IMR-90 (cell line): ENCODE measurements at regions not wholly inside any gene's neighbourhood (a gene's known extent, or its start where the extent isn't known, plus 50 kb on each side); places are given as distances from the start of the nearest gene placed in this dataset.

ENCODE experiments used
- ATAC-seq: fragments of 200-7000 bp; cut with Tn5 transposase; 2 replicates; pipeline ENCODE4 v1.9.1; 2020; ENCODE audit warnings: low read depth, mild to moderate bottlenecking, moderate library complexity
- BruUV-seq: library from RNA; stranded (reverse); fragments of 400-500 nt; replicated peaks from 2 replicates; lab custom pipeline; 2021; lab: Mats Ljungman, UMichigan
- CTCF ChIA-PET: fragments of 300-600 bp; formaldehyde crosslinking; extraction: SDS; loops from one replicate; lab custom pipeline; 2021; ENCODE audit warnings: antibody characterized with exemption; lab: Yijun Ruan, JAX
- POLR2A ChIA-PET: fragments of 300-600 bp; sonication (Branson Sonifier 250); formaldehyde crosslinking; loops from one replicate; lab custom pipeline; 2022; ENCODE audit warnings: antibody characterized with exemption; ENCODE audit not compliant: unreplicated experiment; lab: Charles Lee
- DNase-seq: peaks from one replicate; pipeline ENCODE4 v3.0.0; 2013
- H2AFZ ChIP-seq: replicated peaks from 2 replicates; pipeline ENCODE3; 2013; ENCODE audit warnings: low read length, mild to moderate bottlenecking; ENCODE audit not compliant: poor library complexity
- H2AK5ac ChIP-seq: 2 replicates; pipeline ENCODE4 v1.6.1; 2013; ENCODE audit warnings: low read depth, low read length, inconsistent platforms
- H2AK9ac ChIP-seq: replicated peaks from 2 replicates; pipeline ENCODE3; 2013; ENCODE audit warnings: mild to moderate bottlenecking, low read depth, low read length, moderate library complexity; ENCODE audit not compliant: poor library complexity
- H2BK120ac ChIP-seq: 2 replicates; pipeline ENCODE4 v1.6.1; 2013; ENCODE audit warnings: low read depth, low read length, inconsistent platforms
- H2BK15ac ChIP-seq: 3 replicates; pipeline ENCODE4 v1.6.1; 2013; ENCODE audit warnings: low read depth, low read length, inconsistent platforms
- H2BK20ac ChIP-seq: 2 replicates; pipeline ENCODE4 v1.6.1; 2013; ENCODE audit warnings: low read depth, mild to moderate bottlenecking, inconsistent platforms, low read length, moderate library complexity
- H2BK5ac ChIP-seq: 2 replicates; pipeline ENCODE4 v1.6.1; 2013; ENCODE audit warnings: mild to moderate bottlenecking, low read depth, low read length, inconsistent platforms; ENCODE audit not compliant: poor library complexity, severe bottlenecking
- H3K14ac ChIP-seq: replicated peaks from 2 replicates; pipeline ENCODE4 v1.6.1; 2013; ENCODE audit warnings: low read depth, low read length, inconsistent platforms
- H3K18ac ChIP-seq: 2 replicates; pipeline ENCODE4 v1.6.1; 2013; ENCODE audit warnings: low read depth, low read length, control low read depth
- H3K23ac ChIP-seq: 2 replicates; pipeline ENCODE4 v1.6.1; 2013; ENCODE audit warnings: low read depth, low read length, inconsistent platforms
- H3K27ac ChIP-seq: 2 replicates; pipeline ENCODE4 v1.5.1; 2013; ENCODE audit warnings: mild to moderate bottlenecking, control low read depth, low read length; ENCODE audit not compliant: insufficient read depth
- H3K27me3 ChIP-seq: 2 replicates; pipeline ENCODE4 v1.6.1; 2013; ENCODE audit warnings: low read length; ENCODE audit not compliant: control insufficient read depth, insufficient read depth
- H3K36me3 ChIP-seq: 2 replicates; pipeline ENCODE4 v1.6.1; 2013; ENCODE audit warnings: low read length, mixed read lengths; ENCODE audit not compliant: control insufficient read depth, insufficient read depth
- H3K4ac ChIP-seq: 2 replicates; pipeline ENCODE4 v1.6.1; 2013; ENCODE audit warnings: low read depth, low read length, inconsistent platforms
- H3K4me1 ChIP-seq: 2 replicates; pipeline ENCODE4 v1.6.1; 2013; ENCODE audit warnings: low read length, mixed read lengths; ENCODE audit not compliant: control insufficient read depth, insufficient read depth
- H3K4me2 ChIP-seq: 2 replicates; pipeline ENCODE4 v1.6.1; 2013; ENCODE audit warnings: low read depth, mild to moderate bottlenecking, control low read depth, low read length, moderate library complexity
- H3K4me3 ChIP-seq: 2 replicates; pipeline ENCODE4 v1.5.1; 2013; ENCODE audit warnings: low read depth, mild to moderate bottlenecking, control low read depth, low read length, moderate library complexity; ENCODE audit not compliant: insufficient read depth
- H3K56ac ChIP-seq: 2 replicates; pipeline ENCODE4 v1.6.1; 2013; ENCODE audit warnings: low read length, inconsistent platforms; ENCODE audit not compliant: insufficient read depth; ENCODE audit errors: extremely low read depth
- H3K79me1 ChIP-seq, 2 experiments: 2 replicates each; pipeline ENCODE4 v1.6.1; 2013; ENCODE audit warnings: low read length in 2 of 2, inconsistent platforms in 1 of 2, low read depth in 1 of 2
- H3K9ac ChIP-seq: 2 replicates; pipeline ENCODE4 v1.6.1; 2013; ENCODE audit warnings: low read depth, low read length, control low read depth
- H3K9me1 ChIP-seq: 2 replicates; pipeline ENCODE4 v1.6.1; 2013; ENCODE audit warnings: low read length, inconsistent platforms; ENCODE audit not compliant: insufficient read depth
- H3K9me3 ChIP-seq: 2 replicates; pipeline ENCODE4 v1.6.1; 2013; ENCODE audit warnings: low read length; ENCODE audit not compliant: control insufficient read depth, insufficient read depth
- H4K20me1 ChIP-seq: 2 replicates; pipeline ENCODE4 v1.6.1; 2013; ENCODE audit warnings: low read length, inconsistent platforms; ENCODE audit not compliant: insufficient read depth
- H4K5ac ChIP-seq: 2 replicates; pipeline ENCODE4 v1.6.1; 2013; ENCODE audit warnings: mild to moderate bottlenecking, low read depth, low read length, control low read depth
- H4K8ac ChIP-seq, 2 experiments: 2 replicates each; pipeline ENCODE4 v1.6.1; 2013; ENCODE audit warnings: low read depth in 2 of 2, low read length in 2 of 2, control low read depth in 1 of 2, inconsistent platforms in 1 of 2
- H4K91ac ChIP-seq: 2 replicates; pipeline ENCODE4 v1.6.1; 2013; ENCODE audit warnings: low read depth, low read length, inconsistent platforms; ENCODE audit not compliant: insufficient read depth
- RFX5 ChIP-seq: IDR thresholded peaks from 2 replicates; pipeline ENCODE4 v1.8.0; 2012; ENCODE audit warnings: low read depth, mild to moderate bottlenecking, low read length, moderate library complexity
- SMC3 ChIP-seq: fragments of 150-350 bp; IDR thresholded peaks from 2 replicates; pipeline ENCODE4 v1.6.1; 2016; ENCODE audit warnings: low read depth, mild to moderate bottlenecking, antibody characterized with exemption, low read length, moderate library complexity
- WGBS, 2 experiments: methylation state at CpG; one replicate each; pipeline versions ENCODE4 v1.1.5 to v1.1.7; 2013; ENCODE audit warnings: missing lambda C conversion rate in 2 of 2; ENCODE audit not compliant: insufficient read length in 1 of 2; ENCODE audit errors: extremely low coverage in 2 of 2; 5-methylcytosine and 5-hydroxymethylcytosine counted together
- dilution Hi-C: fragments of 300-500 bp; cut with HindIII; formaldehyde crosslinking; loops from one replicate; pipeline ENCODE4 v1.14.3; 2018; ENCODE audit warnings: low sequenced_read_pairs; ENCODE audit not compliant: unreplicated experiment
- in situ Hi-C: fragments of 300-500 bp; cut with MboI; formaldehyde crosslinking; loops from 3 replicates; pipeline ENCODE4 v1.14.3; 2019; ENCODE audit warnings: low sequenced_read_pairs, inconsistent platforms, mixed read lengths
- intact Hi-C: fragments of 100-400 bp; cut with micrococcal nuclease; formaldehyde crosslinking; loops from 2 replicates; pipeline ENCODE4 v1.10.0; 2022

- peaks cover 1 to 27% of the 10 kb centered on the region in 2 experiments for H3K79me1 ChIP-seq
- no peaks in the 10 kb centered on the region for H3K9me3 ChIP-seq
- POLR2A ChIA-PET: no interaction called here
- no peaks in the 10 kb centered on the region for H4K20me1 ChIP-seq
- no peak overlapping the region for H3K56ac ChIP-seq
- peaks cover 15% of the 10 kb centered on the region for H3K4me1 ChIP-seq
- peak overlapping the region; percentile 21; the same call in 2 of the 3 replicates for H2BK15ac ChIP-seq
- no peak overlapping the region for H2AK5ac ChIP-seq
- dilution Hi-C loops (no loop called here), in situ Hi-C loops (no loop called here), intact Hi-C loops (loop anchor here (2.0 to 5.0 kb wide), 2 partner anchors 13 to 154 kb away; no protein-coding TSS in a partner anchor)
- CTCF ChIA-PET: interaction anchor here (1.0 kb wide), 1 partner anchor 57 kb away, joined by 4 read pairs; no protein-coding TSS in a partner anchor
- peak overlapping the region; percentile 20 to 72; a peak in 3 of 4 replicates for H4K8ac ChIP-seq
- peak overlapping the region; percentile 60 for H2BK20ac ChIP-seq
- no peak overlapping the region for H3K4me3 ChIP-seq
- H2BK120ac ChIP-seq: peak overlapping the region; percentile 80; the same call in 1 of the 2 replicates
- H4K91ac ChIP-seq: no peak overlapping the region; the same call in 1 of the 2 replicates
- H3K23ac ChIP-seq: no peak overlapping the region; the same call in 1 of the 2 replicates
- H3K27ac ChIP-seq: no peak overlapping the region
- peak overlapping the region; percentile 66; the same call in 1 of the 2 replicates for H3K14ac ChIP-seq
- peak overlapping the region; percentile 59 for H2BK5ac ChIP-seq
- no TSS peak for BruUV-seq
- no peak overlapping the region for H2AK9ac ChIP-seq
- ATAC-seq: no peak
- H3K4me2 ChIP-seq: no peak overlapping the region
- peak overlapping the region; percentile 61; the same call in 1 of the 2 replicates for H3K18ac ChIP-seq
- no peak overlapping the region for H2AFZ ChIP-seq
- H3K9me1 ChIP-seq: peaks cover 17% of the 10 kb centered on the region; the same call in 1 of the 2 replicates
- H3K9ac ChIP-seq: no peak overlapping the region
- H3K27me3 ChIP-seq: no peaks in the 10 kb centered on the region
- no peak overlapping the region for H3K4ac ChIP-seq
- WGBS, 2 experiments: no CpG with 5 or more reads among the region's 3 CpGs
- no peak for DNase-seq
- no peaks in the 10 kb centered on the region for H3K36me3 ChIP-seq
- no peak overlapping the region for H4K5ac ChIP-seq
- TF ChIP-seq RFX5: no peak
- no peak for TF ChIP-seq SMC3
Observed at GRCh38 chr14:51595881-51596455, 55.7 kb upstream of the FRMD6 start.
